ENCODE measurements at regions not wholly inside any gene's neighbourhood (a gene's known extent, or its start where the extent isn't known, plus 50 kb on each side); places are given as distances from the start of the nearest gene placed in this dataset.

- H3K27ac ChIP-seq, result peak overlapping the region; percentile 69 to 77
- WGBS, result 4% methylated on average over 20 of the region's 58 CpGs
- no peaks in the 10 kb centered on the region for H3K36me3 ChIP-seq
- H3K27me3 ChIP-seq (replicated peaks; ENCODE audit: insufficient read depth), result no peaks in the 10 kb centered on the region
- DNase-seq (ENCODE audit: low spot score), result peak; percentile 58
- H3K4me1 ChIP-seq (replicated peaks), result no peaks in the 10 kb centered on the region
- TF ChIP-seq, protein P1, sequence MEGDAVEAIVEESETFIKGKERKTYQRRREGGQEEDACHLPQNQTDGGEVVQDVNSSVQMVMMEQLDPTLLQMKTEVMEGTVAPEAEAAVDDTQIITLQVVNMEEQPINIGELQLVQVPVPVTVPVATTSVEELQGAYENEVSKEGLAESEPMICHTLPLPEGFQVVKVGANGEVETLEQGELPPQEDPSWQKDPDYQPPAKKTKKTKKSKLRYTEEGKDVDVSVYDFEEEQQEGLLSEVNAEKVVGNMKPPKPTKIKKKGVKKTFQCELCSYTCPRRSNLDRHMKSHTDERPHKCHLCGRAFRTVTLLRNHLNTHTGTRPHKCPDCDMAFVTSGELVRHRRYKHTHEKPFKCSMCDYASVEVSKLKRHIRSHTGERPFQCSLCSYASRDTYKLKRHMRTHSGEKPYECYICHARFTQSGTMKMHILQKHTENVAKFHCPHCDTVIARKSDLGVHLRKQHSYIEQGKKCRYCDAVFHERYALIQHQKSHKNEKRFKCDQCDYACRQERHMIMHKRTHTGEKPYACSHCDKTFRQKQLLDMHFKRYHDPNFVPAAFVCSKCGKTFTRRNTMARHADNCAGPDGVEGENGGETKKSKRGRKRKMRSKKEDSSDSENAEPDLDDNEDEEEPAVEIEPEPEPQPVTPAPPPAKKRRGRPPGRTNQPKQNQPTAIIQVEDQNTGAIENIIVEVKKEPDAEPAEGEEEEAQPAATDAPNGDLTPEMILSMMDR (IDR thresholded peaks at IDR 0.05), result no peak
- no peak for TF ChIP-seq POLR2A (IDR thresholded peaks at IDR 0.05)
- TF ChIP-seq POLR2AphosphoS5 (IDR thresholded peaks at IDR 0.05), result no peak
- H3K9me3 ChIP-seq, result no peaks in the 10 kb centered on the region
- intact Hi-C loops (cut with DNase I), result loop anchor here (5.0 to 10.0 kb wide), 2 partner anchors 84 to 118 kb away; no protein-coding TSS in a partner anchor
- H3K4me3 ChIP-seq, result peak overlapping the region; percentile 91 to 98
Measured at GRCh38 chr3:42012935-42013690, 51.2 kb upstream of the ULK4 start.

DNA sequence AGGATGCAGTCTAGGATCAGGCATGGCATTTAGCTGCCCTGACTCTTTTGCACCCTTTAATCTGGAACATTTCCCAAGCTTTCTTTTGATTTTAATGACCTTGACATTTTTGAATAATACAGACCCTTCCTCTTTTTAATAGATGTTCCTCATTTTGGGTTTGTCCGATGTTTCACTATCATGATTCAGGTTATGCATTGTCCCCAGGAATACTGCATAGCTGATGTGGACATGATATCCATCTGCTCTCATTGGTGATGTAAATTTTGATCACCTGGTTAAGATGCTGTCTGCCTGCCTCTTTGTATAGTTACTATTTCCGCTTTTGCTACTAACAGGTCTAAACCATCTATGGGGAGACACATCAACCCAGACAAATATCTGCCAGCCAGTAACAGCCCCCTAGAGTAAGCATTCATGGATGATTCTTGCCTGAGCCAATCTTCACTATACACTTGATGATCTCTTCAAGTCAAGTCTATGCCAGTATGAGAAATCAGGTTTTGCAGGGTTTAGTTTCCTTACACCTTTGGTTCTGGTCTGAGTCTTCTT lies 50.6 kb upstream of the ULK4 start:
- no peak for TF ChIP-seq POLR2A (IDR thresholded peaks at IDR 0.05)
- no peaks in the 10 kb centered on the region for H3K4me1 ChIP-seq (replicated peaks)
- peak overlapping the region; percentile 69 to 77 for H3K27ac ChIP-seq
- WGBS, result 57% methylated on average over 2 of the region's 2 CpGs
- no peaks in the 10 kb centered on the region for H3K27me3 ChIP-seq (replicated peaks; ENCODE audit: insufficient read depth)
- DNase-seq (ENCODE audit: low spot score), result no peak
- no peaks in the 10 kb centered on the region for H3K9me3 ChIP-seq
- intact Hi-C loops (cut with DNase I), result loop anchor here (5.0 to 10.0 kb wide), 2 partner anchors 85 to 118 kb away; no protein-coding TSS in a partner anchor
- H3K4me3 ChIP-seq, result no peak overlapping the region
- H3K36me3 ChIP-seq, result no peaks in the 10 kb centered on the region

Measured in prostate gland (tissue), 2 donors.